ENCODE measurements at regions not wholly inside any gene's neighbourhood (a gene's known extent, or its start where the extent isn't known, plus 50 kb on each side); places are given as distances from the start of the nearest gene placed in this dataset.

GRCh38 chr3:27930052-27930602 lies 208.0 kb upstream of the EOMES start:
- intact Hi-C loops (cut with micrococcal nuclease) = no loop called here

DNA sequence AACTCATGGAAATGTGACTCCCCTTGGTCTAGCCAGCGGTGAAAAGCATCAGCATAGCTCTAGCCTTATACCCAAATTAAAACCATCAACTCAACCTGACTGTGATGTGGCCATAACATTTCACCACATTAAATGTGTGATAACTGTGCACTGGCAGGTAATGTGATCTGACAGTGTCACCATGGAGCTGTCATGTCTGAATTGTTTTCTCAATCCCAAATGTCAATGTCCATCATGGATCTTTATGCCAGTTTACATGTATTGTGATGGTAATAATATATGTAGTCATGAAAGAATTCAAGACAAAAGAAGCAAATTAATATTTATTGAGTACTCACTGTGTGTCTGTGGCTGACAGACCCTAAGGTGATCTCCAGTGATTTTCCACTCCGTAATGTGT lies 213.4 kb upstream of the EOMES start:
- intact Hi-C loops (cut with micrococcal nuclease) = no loop called here

DNA sequence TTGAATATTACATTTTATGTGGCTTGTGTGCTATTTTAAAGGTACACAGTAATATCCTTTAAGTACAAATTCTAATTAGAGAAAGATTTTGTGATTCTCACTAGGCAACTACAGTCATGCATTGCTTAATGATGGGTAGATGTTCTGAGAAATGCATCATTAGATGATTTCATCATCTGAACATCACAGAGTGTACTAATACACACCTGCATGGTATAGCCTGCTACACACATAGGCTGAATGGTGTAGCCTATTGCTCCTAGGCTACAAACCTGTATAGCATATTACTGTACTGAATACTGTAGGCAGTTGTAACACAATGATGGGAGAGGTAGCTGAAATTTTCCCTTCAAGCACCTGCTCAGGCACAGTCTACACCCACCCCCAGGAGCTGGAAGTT lies 217.4 kb upstream of the EOMES start:
- intact Hi-C loops (cut with micrococcal nuclease) = no loop called here

GRCh38 chr3:27939940-27940339 lies 217.8 kb upstream of the EOMES start:
- intact Hi-C loops (cut with micrococcal nuclease) = no loop called here

DNA sequence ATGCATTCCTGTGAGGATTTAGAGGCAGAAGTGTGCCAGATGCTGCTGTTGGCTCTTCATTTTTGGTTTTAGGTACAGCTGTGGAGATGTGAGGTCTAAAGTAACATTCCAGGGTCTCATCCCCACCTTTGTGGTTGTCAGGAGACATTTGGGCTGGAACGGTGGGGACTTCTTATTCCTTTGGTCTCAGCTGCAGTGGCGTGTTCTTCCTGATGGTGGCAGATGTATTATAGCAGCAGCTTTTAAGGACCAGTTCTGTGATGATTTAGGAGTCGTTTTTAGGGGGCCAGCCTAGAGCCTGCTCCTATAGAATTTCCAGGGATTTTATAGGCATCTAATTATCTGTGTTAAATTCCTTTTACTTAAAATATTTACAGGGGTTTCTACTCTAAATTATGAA lies 221.0 kb upstream of the EOMES start:
- intact Hi-C loops (cut with micrococcal nuclease) = no loop called here

- intact Hi-C loops (cut with micrococcal nuclease) = no loop called here
Measured at GRCh38 chr3:27945229-27945628, 223.1 kb upstream of the EOMES start.

- intact Hi-C loops (cut with micrococcal nuclease) = no loop called here
Measured at GRCh38 chr3:27960133-27960532, 238.0 kb upstream of the EOMES start.

DNA sequence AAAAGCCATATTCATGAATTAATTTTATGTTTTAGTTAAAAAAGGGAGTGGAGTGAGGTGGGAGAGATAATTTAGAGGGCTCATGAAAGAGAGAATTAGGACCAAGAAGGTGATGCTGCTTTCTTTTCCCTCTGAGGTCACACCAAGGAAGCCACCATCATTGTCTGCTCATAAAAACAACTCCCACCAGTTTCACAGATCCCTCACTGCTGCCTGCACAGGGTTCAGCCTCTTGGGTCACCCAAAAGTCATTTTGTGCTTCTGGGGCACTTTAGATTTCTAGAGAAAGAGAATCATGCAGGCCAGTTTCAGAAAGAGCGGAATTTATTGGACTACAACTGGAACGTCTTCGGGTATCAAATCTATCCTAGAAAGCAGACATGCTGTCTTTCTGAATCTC lies 241.4 kb upstream of the EOMES start:
- intact Hi-C loops (cut with micrococcal nuclease) = no loop called here

DNA sequence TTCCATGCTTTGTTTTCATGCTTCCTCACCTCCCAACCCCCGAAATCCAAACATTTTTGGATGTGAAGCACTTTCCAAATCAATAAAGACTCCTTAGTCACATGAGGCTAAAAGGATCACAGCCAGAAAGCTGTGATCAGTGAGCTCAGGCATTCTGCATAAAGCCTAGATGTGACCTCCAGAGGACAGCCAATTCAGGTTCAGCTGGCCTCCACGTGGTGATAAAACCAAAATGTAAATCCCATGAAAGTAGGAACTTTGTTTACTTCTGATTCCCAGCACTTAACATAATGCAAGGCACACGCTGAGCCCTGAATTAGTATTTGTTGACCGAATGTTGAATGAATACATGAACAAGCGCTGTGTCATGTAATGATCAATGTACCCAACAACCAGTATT lies 249.5 kb upstream of the EOMES start:
- intact Hi-C loops (cut with micrococcal nuclease) = no loop called here

DNA sequence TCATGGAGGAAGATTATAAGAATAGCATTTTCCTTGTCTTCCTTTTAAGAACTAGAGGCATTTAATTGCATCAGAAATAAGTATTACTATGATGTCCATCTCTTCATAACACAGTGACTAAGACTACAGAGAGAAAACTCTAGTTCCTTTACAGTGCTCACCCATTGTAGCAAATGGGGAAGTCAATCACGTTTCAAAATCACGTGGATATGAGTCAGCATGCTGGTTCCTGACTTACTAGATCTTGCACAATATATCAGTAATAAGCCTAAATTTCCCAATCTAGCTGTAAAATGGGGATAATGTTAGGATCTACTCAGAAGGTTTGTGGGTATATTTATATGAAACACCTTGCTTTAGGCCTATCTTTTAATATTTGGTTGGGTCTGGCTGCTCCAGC lies 254.8 kb upstream of the EOMES start:
- intact Hi-C loops (cut with micrococcal nuclease) = no loop called here

GRCh38 chr3:27978440-27978839 lies 256.3 kb upstream of the EOMES start:
- intact Hi-C loops (cut with micrococcal nuclease) = no loop called here

DNA sequence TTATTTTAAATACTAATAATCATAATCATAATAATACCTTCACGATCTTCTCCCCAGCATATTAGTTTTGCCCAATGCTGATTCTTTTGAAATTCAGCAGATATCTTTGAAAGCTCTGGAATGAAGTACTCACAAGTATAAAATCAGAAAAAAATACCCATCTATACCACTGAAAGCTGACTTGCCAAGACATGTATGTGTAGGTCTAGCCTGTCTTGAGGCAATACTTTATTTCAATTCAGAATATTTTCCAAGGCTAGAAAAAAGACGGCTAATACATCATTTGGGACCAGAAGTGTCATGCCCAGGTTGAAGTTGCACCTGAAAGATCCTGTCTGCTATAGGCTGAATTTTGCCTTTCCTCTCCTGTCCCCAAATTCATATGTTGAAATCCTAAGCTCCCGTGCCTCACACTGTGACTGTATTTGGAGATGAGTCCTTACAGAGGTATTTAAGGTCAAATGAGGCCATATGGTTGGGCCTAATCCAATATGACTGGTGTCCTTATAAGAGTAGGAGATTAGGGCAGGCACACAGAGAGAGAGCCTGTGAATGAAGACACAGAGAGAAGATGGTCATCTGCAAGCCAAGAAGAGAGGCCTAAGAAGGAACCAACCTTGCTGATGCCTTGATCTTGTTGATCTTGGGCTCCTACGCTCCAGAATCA lies 255.9 kb upstream of the CMC1 start:
- intact Hi-C loops (cut with micrococcal nuclease) = no loop called here

- intact Hi-C loops (cut with micrococcal nuclease) = no loop called here
Measured at GRCh38 chr3:27986234-27986879, 255.1 kb upstream of the CMC1 start.

GRCh38 chr3:27990324-27990723 lies 251.1 kb upstream of the CMC1 start:
- intact Hi-C loops (cut with micrococcal nuclease) = no loop called here

- intact Hi-C loops (cut with micrococcal nuclease) = no loop called here
Measured at GRCh38 chr3:27990837-27991236, 250.6 kb upstream of the CMC1 start.

- intact Hi-C loops (cut with micrococcal nuclease) = no loop called here
Measured at GRCh38 chr3:27993051-27993450, 248.4 kb upstream of the CMC1 start.

GRCh38 chr3:28000608-28001007 lies 240.8 kb upstream of the CMC1 start:
- intact Hi-C loops (cut with micrococcal nuclease) = no loop called here

- intact Hi-C loops (cut with micrococcal nuclease) = no loop called here
Measured at GRCh38 chr3:28008235-28008634, 233.2 kb upstream of the CMC1 start.

GRCh38 chr3:28012830-28013229 lies 228.6 kb upstream of the CMC1 start:
- intact Hi-C loops (cut with micrococcal nuclease) = no loop called here

DNA sequence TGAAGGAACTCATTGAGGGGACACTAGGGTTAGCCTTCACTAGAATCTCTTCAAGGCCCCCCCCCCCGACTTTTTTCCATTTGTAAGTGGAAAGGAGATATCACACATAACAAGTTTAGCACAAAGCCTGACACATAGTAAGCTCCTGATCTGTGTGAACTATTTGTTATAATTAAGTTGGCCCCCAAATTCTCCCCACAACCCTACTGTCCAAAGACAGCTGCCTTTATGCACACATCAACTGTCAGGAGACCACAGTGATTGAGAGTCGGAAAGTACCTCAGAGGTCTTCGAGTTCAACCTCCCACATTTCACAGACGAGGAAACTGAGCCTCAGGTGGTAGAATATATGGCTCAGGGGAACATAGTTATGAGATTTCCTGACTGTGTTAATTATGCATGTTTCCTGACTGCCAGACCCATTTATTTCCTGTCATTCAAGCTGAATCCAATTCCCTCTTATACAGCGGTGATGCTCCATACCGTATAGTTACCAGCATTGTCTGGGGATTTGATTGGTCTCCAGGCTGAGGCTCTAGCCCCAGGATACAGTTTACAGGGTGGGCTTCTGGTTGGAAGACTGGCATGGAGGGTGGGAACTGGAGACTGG lies 227.4 kb upstream of the CMC1 start:
- intact Hi-C loops (cut with micrococcal nuclease) = no loop called here

- intact Hi-C loops (cut with micrococcal nuclease) = no loop called here
Measured at GRCh38 chr3:28018925-28019718, 222.3 kb upstream of the CMC1 start.

GRCh38 chr3:28019740-28020139 lies 221.7 kb upstream of the CMC1 start:
- intact Hi-C loops (cut with micrococcal nuclease) = no loop called here
